GM19397 (cell line): ENCODE measurements at regions not wholly inside any gene's neighbourhood (a gene's known extent, or its start where the extent isn't known, plus 50 kb on each side); places are given as distances from the start of the nearest gene placed in this dataset.
"Not testable (repeated sequence)": the region's sequence is repeated elsewhere in the genome, so short reads cannot be mapped to it uniquely, and the experiment has no call there.

Experiments used
- ATAC-seq: cut with Tn5 transposase; IDR thresholded peaks from one replicate; pipeline ENCODE4 v1.9.1; 2021; ENCODE audit warnings: mild to moderate bottlenecking, moderate library complexity; ENCODE audit not compliant: unreplicated experiment

- ATAC-seq: no peak
Measured at GRCh38 chr1:181191494-181192040, 103.1 kb downstream of the IER5 start.

- ATAC-seq: no peak
Measured at GRCh38 chr1:181192316-181192715, 103.8 kb downstream of the IER5 start.

GRCh38 chr1:181202986-181203555, 114.6 kb downstream of the IER5 start:
- ATAC-seq: no peak

- no peak for ATAC-seq
Measured at GRCh38 chr1:181204530-181204929, 116.0 kb downstream of the IER5 start.

DNA sequence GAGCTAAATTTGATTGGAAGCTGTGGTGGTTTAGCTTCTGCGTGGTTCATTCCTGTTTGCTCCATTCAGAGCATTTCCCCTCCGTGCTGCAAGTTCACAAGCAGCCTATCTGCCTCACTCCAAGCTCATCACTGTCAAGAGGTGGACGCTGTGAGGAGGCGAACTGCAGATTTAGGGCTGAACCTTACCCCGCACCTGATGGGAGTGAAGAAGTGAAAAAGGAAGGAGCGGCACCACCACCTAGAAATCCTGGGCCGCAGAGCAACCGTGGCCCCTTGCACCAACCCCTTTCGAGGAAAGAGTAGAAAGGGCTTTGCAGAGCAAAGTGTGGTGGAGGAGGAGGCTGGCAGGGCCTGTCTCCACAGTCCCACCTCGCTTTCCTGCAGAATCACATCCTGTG, 117.4 kb downstream of the IER5 start:
- ATAC-seq: no peak

GRCh38 chr1:181206513-181206912, 118.0 kb downstream of the IER5 start:
- ATAC-seq: no peak

DNA sequence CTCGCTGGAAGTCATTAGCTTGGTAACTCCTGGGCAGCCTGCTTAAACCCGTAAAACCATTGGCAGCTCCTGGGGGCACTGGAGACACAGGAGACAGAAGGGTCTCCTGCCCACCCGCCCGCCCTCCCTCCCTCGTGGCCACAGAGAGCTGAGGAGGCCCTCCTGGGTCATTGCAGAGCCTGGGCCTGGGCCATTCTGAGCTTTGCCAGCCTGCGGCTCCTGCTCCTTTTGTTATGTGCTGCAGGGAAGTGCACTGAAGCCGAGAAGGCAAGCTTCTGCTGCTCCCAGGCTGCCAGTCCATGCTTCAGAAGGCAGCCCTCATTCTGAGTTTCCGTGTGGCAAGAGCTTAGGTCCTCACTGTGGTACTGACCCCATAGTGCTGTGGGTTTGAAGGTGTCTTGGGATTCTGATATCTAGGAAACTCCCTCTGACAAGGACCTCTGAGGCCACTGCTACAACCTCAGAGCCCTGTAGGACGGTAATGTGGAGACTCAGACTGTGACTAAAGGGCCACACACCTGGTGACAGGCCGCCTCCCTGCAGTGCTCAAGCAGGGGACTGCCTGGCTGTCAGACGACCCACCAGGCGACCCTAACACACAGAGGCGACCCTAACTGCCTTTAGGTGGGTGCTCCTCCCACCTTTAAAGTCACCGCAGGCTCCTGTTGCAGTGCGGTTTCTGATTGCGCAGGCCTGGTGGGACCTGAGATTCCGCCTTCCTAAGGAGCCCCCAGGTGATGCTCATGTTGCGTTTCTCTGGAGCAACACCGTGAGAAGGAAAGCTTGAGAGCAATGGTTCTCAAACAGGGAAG, 118.7 kb downstream of the IER5 start:
- no peak for ATAC-seq

DNA sequence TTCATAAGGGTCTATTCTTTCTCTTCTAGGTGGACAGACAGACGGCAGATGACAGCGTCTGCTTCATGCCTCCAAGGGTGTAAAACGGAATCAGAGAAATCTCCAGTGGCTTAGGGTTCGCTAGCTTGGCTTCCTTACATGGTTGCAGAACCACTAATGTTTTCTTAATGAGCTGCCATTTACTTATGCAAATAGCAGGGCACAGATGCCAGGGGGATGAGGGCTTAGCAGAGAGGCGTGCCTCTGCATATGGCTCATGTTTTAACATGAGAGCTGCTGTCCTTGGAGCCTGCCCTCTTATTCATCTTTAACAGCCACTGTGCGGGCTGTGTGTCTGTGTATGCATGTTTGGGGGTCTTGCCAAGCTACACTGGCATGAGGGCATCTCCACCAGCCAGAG, 119.6 kb downstream of the IER5 start:
- ATAC-seq: no peak

DNA sequence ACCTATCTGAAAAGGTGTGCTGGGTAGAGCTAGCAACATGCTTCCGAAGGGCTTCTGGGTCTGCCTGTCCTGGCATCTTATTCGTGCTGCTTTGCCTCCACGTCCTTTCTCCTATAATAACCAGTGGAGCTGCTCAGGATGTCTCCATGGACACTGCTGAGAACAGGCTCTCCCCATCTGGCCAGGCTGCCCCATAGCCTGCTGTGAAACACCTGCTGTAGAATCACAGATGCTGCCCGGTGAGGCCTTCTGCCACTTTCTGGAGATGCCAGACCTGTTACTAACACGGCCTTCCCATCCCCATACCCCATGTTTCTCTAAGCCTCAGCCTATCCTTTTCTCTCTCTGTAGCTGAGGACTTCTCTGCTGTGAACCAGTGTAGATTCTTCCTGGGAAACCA, 120.5 kb downstream of the IER5 start:
- ATAC-seq: no peak

- ATAC-seq: no peak
Measured at GRCh38 chr1:181213056-181213455, 124.6 kb downstream of the IER5 start.

- ATAC-seq: no peak
Measured at GRCh38 chr1:181216591-181216994, 128.1 kb downstream of the IER5 start.

DNA sequence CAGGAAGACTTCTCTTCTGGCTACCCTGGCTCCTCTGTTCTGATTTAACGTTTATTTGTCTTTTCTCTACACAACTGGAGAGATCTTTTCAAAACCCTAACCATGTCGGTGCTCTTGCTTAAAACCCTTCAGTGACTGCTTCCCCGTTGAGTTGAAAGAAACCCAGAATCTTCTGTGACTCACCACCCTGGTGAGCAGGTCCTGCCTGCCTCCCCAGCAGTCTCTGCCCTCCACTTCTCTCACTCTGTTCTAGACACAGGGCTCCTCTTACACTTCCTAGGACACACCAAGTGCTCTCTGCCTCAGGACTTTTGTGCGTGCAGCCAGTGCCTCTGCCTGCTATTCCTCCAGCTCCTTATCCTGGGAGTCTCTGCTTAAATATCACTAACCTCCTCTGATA, 131.4 kb downstream of the IER5 start:
- ATAC-seq: no peak

- ATAC-seq: no peak
Measured at GRCh38 chr1:181221078-181221477, 132.6 kb downstream of the IER5 start.

GRCh38 chr1:181222972-181223505, 134.5 kb downstream of the IER5 start:
- ATAC-seq: no peak

GRCh38 chr1:181226728-181227127, 138.2 kb downstream of the IER5 start:
- not testable (repeated sequence) for ATAC-seq

DNA sequence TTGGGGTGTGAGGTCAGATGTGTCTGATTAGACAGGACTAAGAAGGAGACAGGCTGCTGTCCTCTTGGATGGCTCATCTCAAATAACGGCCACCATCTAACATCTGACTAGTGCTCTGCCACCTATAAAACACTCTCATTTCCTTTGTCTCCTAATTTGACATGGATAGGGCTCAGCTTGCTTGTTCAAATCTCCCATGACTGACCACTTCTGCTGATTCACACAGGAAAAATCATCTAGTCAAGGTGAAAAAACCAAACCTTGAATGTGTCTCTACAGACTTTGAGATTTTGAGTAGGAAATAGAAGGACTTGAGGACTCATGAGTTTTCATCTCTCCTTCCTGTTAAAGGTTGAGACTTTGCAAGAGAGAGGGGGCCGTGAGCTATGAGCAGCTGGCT, 150.6 kb downstream of the IER5 start:
- ATAC-seq: no peak

GRCh38 chr1:181246320-181246719, 157.8 kb downstream of the IER5 start:
- ATAC-seq: not testable (repeated sequence)

- ATAC-seq: not testable (repeated sequence)
Measured at GRCh38 chr1:181248361-181248760, 159.9 kb downstream of the IER5 start.

DNA sequence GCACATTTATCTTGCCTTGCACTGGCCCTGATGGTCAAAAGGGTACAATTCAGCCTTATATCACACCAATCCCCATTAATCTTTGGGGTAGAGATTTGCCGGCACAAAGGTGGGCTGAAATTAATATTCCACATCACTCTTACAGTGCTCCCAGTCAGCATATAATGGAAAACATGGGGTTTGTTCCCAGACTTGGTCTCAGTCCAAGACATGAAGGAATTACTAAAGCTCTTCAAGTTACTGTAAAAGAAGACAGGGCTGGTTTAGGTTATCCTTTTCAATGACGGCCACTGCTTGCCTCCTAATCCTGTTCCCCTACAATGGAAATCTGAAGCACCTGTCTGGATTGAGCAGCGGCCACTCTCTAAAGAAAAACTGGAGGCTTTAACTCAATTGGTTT, 160.7 kb downstream of the IER5 start:
- ATAC-seq: no peak

- no peak for ATAC-seq
Measured at GRCh38 chr1:181250038-181250437, 161.5 kb downstream of the IER5 start.

DNA sequence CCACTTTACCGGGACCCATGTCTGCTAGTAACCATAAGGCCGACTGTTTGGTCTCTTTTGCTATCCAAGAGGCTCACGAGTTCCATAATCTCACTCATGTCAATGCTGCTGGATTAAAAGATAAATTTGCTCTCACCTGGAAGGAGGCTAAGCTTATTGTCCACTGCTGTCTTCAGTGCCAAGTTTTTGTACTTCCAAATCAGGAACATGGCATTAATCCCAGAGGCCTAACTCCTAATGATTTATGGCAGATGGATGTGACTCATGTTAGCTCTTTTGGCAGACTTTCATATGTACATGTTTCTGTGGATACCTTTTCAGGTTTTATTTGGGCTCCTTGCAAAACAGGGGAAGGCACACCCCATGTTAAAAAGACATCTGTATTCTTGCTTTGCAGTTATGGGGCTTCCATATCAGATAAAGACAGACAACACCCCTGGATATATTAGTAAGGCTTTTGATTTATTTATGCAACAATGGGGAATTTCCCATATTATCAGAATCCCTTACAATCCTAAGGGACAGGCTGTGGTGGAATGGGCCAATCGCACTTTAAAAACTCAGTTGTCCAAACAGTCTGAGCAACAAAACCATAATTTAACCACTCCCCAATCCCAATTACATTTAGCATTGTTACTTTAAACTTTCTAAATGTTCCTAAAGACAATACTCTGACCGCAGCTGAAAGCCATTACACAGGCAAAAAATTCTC, 162.7 kb downstream of the IER5 start:
- ATAC-seq: no peak

DNA sequence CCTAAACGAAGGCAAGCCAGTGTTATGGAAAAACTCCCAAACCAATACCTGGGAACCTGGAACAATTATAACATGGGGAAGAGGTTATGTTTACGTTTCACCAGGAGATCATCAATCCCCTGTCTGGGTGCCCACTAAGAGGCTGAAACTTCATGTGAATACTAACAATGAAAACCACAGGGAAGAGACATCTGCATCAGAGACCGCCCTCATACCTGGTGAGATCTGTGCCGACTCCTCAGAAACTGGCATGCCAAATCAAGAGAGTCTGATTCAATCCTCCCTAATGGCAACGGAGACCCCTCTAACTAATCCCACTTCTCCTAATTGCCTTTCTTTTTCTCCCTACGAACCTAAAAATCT, 163.2 kb downstream of the IER5 start:
- no peak for ATAC-seq
